Keratinocyte (primary cell): ENCODE measurements at regions not wholly inside any gene's neighbourhood (a gene's known extent, or its start where the extent isn't known, plus 50 kb on each side); places are given as distances from the start of the nearest gene placed in this dataset.

ENCODE experiments used
- DNase-seq: peaks from one replicate; pipeline ENCODE4 v3.0.0-alpha.2; 2011; ENCODE audit warnings: low read depth, missing footprints, low spot score
- FAIRE-seq: peaks from 2 replicates; lab custom pipeline; 2011; peaks lifted over from hg19 to GRCh38; lab: Jason Lieb, UNC
- H2AFZ ChIP-seq: 2 replicates; pipeline ENCODE4 v1.6.0; 2012; ENCODE audit warnings: low read length, control low read depth, inconsistent platforms; ENCODE audit not compliant: control insufficient read depth
- H3K27ac ChIP-seq: 2 replicates; pipeline ENCODE4 v1.5.1; 2011; ENCODE audit warnings: low read length; ENCODE audit not compliant: control insufficient read depth, insufficient read depth
- H3K27me3 ChIP-seq: 3 replicates; pipeline ENCODE4 v1.6.0; 2011; ENCODE audit warnings: low read length; ENCODE audit not compliant: control insufficient read depth, insufficient read depth; ENCODE audit errors: extremely low read depth
- H3K36me3 ChIP-seq, 2 experiments: 2 replicates in 1 of 2; 3 replicates in 1 of 2; pipeline ENCODE4 v1.5.1; 2011; ENCODE audit warnings: low read length in 2 of 2, mild to moderate bottlenecking in 1 of 2; ENCODE audit not compliant: control insufficient read depth in 2 of 2, insufficient read depth in 2 of 2; ENCODE audit errors: extremely low read depth in 1 of 2
- H3K4me1 ChIP-seq: 3 replicates; pipeline ENCODE4 v1.5.1; 2011; ENCODE audit warnings: low read length; ENCODE audit not compliant: control insufficient read depth, insufficient read depth; ENCODE audit errors: extremely low read depth
- H3K4me2 ChIP-seq: 3 replicates; pipeline ENCODE4 v1.6.0; 2011; ENCODE audit warnings: low read depth, low read length; ENCODE audit not compliant: control insufficient read depth, insufficient read depth; ENCODE audit errors: extremely low read depth
- H3K4me3 ChIP-seq, 3 experiments: fragments of 200-600 bp in 1 of 3; sonication (generic) in 1 of 3; 2 replicates in 2 of 3; 3 replicates in 1 of 3; pipeline ENCODE4 v1.5.1; 2011 to 2016; ENCODE audit warnings: low read length in 3 of 3, mild to moderate bottlenecking in 3 of 3, control low read depth in 2 of 3, inconsistent platforms in 1 of 3, low read depth in 1 of 3, mixed read lengths in 1 of 3, mixed run types in 1 of 3, moderate library complexity in 1 of 3; ENCODE audit not compliant: control insufficient read depth in 2 of 3, insufficient read depth in 2 of 3; ENCODE audit errors: extremely low read depth in 1 of 3
- H3K79me2 ChIP-seq: 2 replicates; pipeline ENCODE4 v1.6.0; 2012; ENCODE audit warnings: low read length; ENCODE audit not compliant: control insufficient read depth, insufficient read depth
- H3K9ac ChIP-seq: 3 replicates; pipeline ENCODE4 v1.6.0; 2011; ENCODE audit warnings: low read length; ENCODE audit not compliant: control insufficient read depth, insufficient read depth; ENCODE audit errors: extremely low read depth
- H3K9me1 ChIP-seq: 3 replicates; pipeline ENCODE4 v1.6.0; 2011; ENCODE audit warnings: low read length; ENCODE audit not compliant: control insufficient read depth, insufficient read depth; ENCODE audit errors: extremely low read depth
- H3K9me3 ChIP-seq: 2 replicates; pipeline ENCODE4 v1.5.1; 2012; ENCODE audit warnings: low read depth, low read length; ENCODE audit not compliant: control insufficient read depth
- H4K20me1 ChIP-seq: 3 replicates; pipeline ENCODE4 v1.6.0; 2011; ENCODE audit warnings: low read length; ENCODE audit not compliant: control insufficient read depth, insufficient read depth; ENCODE audit errors: extremely low read depth
- CTCF ChIP-seq, 3 experiments: IDR thresholded peaks in 1 of 3; conservative IDR thresholded peaks in 1 of 3; optimal IDR thresholded peaks in 1 of 3; 2 replicates in 2 of 3; 3 replicates in 1 of 3; pipeline versions ENCODE3 to v1.5.1; 2011; ENCODE audit warnings: low read length in 3 of 3, mild to moderate bottlenecking in 3 of 3, moderate library complexity in 2 of 3, control low read depth in 1 of 3, inconsistent platforms in 1 of 3; ENCODE audit not compliant: insufficient read depth in 2 of 3; ENCODE audit errors: extremely low read depth in 1 of 3
- EZH2 ChIP-seq: IDR thresholded peaks from one replicate; pipeline ENCODE4 v1.6.1; 2012; ENCODE audit warnings: inconsistent platforms, mild to moderate bottlenecking, low read length, moderate library complexity
- dilution Hi-C: fragments of 300-500 bp; cut with MboI; formaldehyde crosslinking; loops from one replicate; pipeline ENCODE4 v1.7.0; 2020; ENCODE audit warnings: low sequenced_read_pairs; ENCODE audit not compliant: extremely low pct_ligation_motif_present

GRCh38 chr13:32880636-32881035 lies 135.6 kb upstream of the KL start:
- Histone ChIP-seq H4K20me1 (no peaks in the 10 kb centered on the region), H3K4me1 (peaks cover 29% of the 10 kb centered on the region), H3K9me1 (no peaks in the 10 kb centered on the region), H2AFZ (no peak overlapping the region), H3K4me2 (no peak overlapping the region), H3K9ac (no peak overlapping the region), H3K79me2 (no peaks in the 10 kb centered on the region), H3K4me3 (no peak overlapping the region), H3K27me3 (no peaks in the 10 kb centered on the region), H3K9me3 (no peaks in the 10 kb centered on the region), H3K27ac (no peak overlapping the region), H3K36me3 (no peaks in the 10 kb centered on the region)
- no peak for FAIRE-seq
- no peak for TF ChIP-seq CTCF (optimal IDR thresholded peaks at IDR 0.05 in 1 of 3, IDR thresholded peaks at IDR 0.05 in 1 of 3, conservative IDR thresholded peaks at IDR 0.05 in 1 of 3; ENCODE audit: extremely low read depth in 1 of 3, insufficient read depth in 2 of 3, low read length in 3 of 3)
- TF ChIP-seq EZH2, result no peak
- DNase-seq, result no peak
- dilution Hi-C loops, result no loop called here

- Histone ChIP-seq H3K9me1 (no peaks in the 10 kb centered on the region), H3K4me1 (peaks cover 29% of the 10 kb centered on the region), H3K36me3 (no peaks in the 10 kb centered on the region), H4K20me1 (no peaks in the 10 kb centered on the region), H3K9ac (no peak overlapping the region), H3K79me2 (no peaks in the 10 kb centered on the region), H3K4me2 (peak overlapping the region; percentile 9), H3K27ac (no peak overlapping the region), H3K9me3 (no peaks in the 10 kb centered on the region), H3K4me3 (no peak overlapping the region), H3K27me3 (no peaks in the 10 kb centered on the region), H2AFZ (no peak overlapping the region)
- FAIRE-seq, result peak; percentile 29
- no peak for DNase-seq
- TF ChIP-seq EZH2 (no peak), CTCF (optimal IDR thresholded peaks at IDR 0.05 in 1 of 3, IDR thresholded peaks at IDR 0.05 in 1 of 3, conservative IDR thresholded peaks at IDR 0.05 in 1 of 3; ENCODE audit: extremely low read depth in 1 of 3, insufficient read depth in 2 of 3, low read length in 3 of 3) (no peak)
- dilution Hi-C loops, result no loop called here
Measured at GRCh38 chr13:32881074-32881776, 135.0 kb upstream of the KL start.
